AG04449 (cell line): ENCODE measurements at regions not wholly inside any gene's neighbourhood (a gene's known extent, or its start where the extent isn't known, plus 50 kb on each side); places are given as distances from the start of the nearest gene placed in this dataset.

ENCODE experiments used
- CTCF ChIA-PET: fragments of 350-600 bp; formaldehyde crosslinking; extraction: SDS; loops from one replicate; lab custom pipeline; 2021; ENCODE audit warnings: antibody characterized with exemption; lab: Yijun Ruan, JAX
- POLR2A ChIA-PET: fragments of 400-600, 350-600 bp; formaldehyde crosslinking; extraction: SDS; loops from one replicate; lab custom pipeline; 2020; ENCODE audit warnings: antibody characterized with exemption, inconsistent platforms; lab: Yijun Ruan, JAX
- DNase-seq: peaks from one replicate; pipeline ENCODE4 v3.0.0-alpha.2; 2010; ENCODE audit warnings: low read depth, low spot score
- H3K4me3 ChIP-seq: 2 replicates; pipeline ENCODE4 v1.5.1; 2011; ENCODE audit warnings: low read depth, mild to moderate bottlenecking, control low read depth, low read length
- CTCF ChIP-seq: IDR thresholded peaks from one replicate; pipeline ENCODE4 v1.5.1; 2011; ENCODE audit warnings: mild to moderate bottlenecking, moderate library complexity, low read length, control low read depth, inconsistent platforms; ENCODE audit not compliant: insufficient read depth; ENCODE audit errors: missing control alignments

GRCh38 chr14:41374092-41374491 lies 232.6 kb upstream of the LRFN5 start:
- DNase-seq, result no peak
- ChIA-PET POLR2A (no interaction called here), CTCF (no interaction called here)
- no peak for TF ChIP-seq CTCF
- no peak overlapping the region for H3K4me3 ChIP-seq

- H3K4me3 ChIP-seq, result no peak overlapping the region
- no peak for TF ChIP-seq CTCF
- no peak for DNase-seq
- CTCF ChIA-PET, result no interaction called here
- POLR2A ChIA-PET, result no interaction called here
Observed at GRCh38 chr14:41362139-41362538, 244.5 kb upstream of the LRFN5 start.

GRCh38 chr14:41360126-41360525 lies 246.6 kb upstream of the LRFN5 start:
- no peak overlapping the region for H3K4me3 ChIP-seq
- DNase-seq, result no peak
- ChIA-PET POLR2A (no interaction called here), CTCF (no interaction called here)
- no peak for TF ChIP-seq CTCF

- no peak overlapping the region for H3K4me3 ChIP-seq
- ChIA-PET CTCF (no interaction called here), POLR2A (no interaction called here)
- DNase-seq, result no peak
- no peak for TF ChIP-seq CTCF
Observed at GRCh38 chr14:41355866-41356265, 250.8 kb upstream of the LRFN5 start.

GRCh38 chr14:41350476-41350875 lies 256.2 kb upstream of the LRFN5 start:
- POLR2A ChIA-PET, result no interaction called here
- CTCF ChIA-PET, result no interaction called here
- H3K4me3 ChIP-seq, result no peak overlapping the region
- no peak for TF ChIP-seq CTCF
- DNase-seq, result no peak

- no peak for DNase-seq
- POLR2A ChIA-PET, result no interaction called here
- CTCF ChIA-PET, result no interaction called here
- no peak for TF ChIP-seq CTCF
- no peak overlapping the region for H3K4me3 ChIP-seq
Observed at GRCh38 chr14:41349289-41349910, 257.3 kb upstream of the LRFN5 start.
